Small intestine (tissue), 7 donors: ENCODE measurements at regions not wholly inside any gene's neighbourhood (a gene's known extent, or its start where the extent isn't known, plus 50 kb on each side); places are given as distances from the start of the nearest gene placed in this dataset.
"Not testable (repeated sequence)": the region's sequence is repeated elsewhere in the genome, so short reads cannot be mapped to it uniquely, and the experiment has no call there.

ENCODE experiments used
- DNase-seq, 2 donors: peaks; one replicate each; pipeline versions ENCODE4 v3.0.0 to v3.0.0-alpha.2; 2013
- FAIRE-seq: peaks from 2 replicates; lab custom pipeline; 2012; peaks lifted over from hg19 to GRCh38; lab: Jason Lieb, UNC
- H3K27ac ChIP-seq, 3 donors: one replicate each; pipeline ENCODE4 v1.5.1; 2013; ENCODE audit warnings: low read length in 2 of 3, mild to moderate bottlenecking in 2 of 3, control low read depth in 1 of 3, inconsistent platforms in 1 of 3, low read depth in 1 of 3, moderate library complexity in 1 of 3
- H3K27me3 ChIP-seq, 3 donors: one replicate each; pipeline ENCODE4 v1.6.1; 2013; ENCODE audit warnings: low read length in 3 of 3, inconsistent platforms in 1 of 3; ENCODE audit not compliant: control insufficient read depth in 3 of 3, insufficient read depth in 3 of 3
- H3K36me3 ChIP-seq, 3 donors: one replicate each; pipeline ENCODE4 v1.6.1; 2013; ENCODE audit warnings: low read length in 3 of 3, inconsistent platforms in 1 of 3, low read depth in 1 of 3, mild to moderate bottlenecking in 1 of 3, moderate library complexity in 1 of 3; ENCODE audit not compliant: control insufficient read depth in 3 of 3, insufficient read depth in 2 of 3
- H3K4me1 ChIP-seq, 3 donors: one replicate each; pipeline ENCODE4 v1.6.1; 2013; ENCODE audit warnings: low read length in 2 of 3, inconsistent platforms in 1 of 3, low read depth in 1 of 3, mild to moderate bottlenecking in 1 of 3, moderate library complexity in 1 of 3; ENCODE audit not compliant: control insufficient read depth in 3 of 3, insufficient read depth in 2 of 3
- H3K4me3 ChIP-seq, 3 donors: one replicate each; pipeline ENCODE4 v1.5.1; 2013; ENCODE audit warnings: low read length in 3 of 3, control low read depth in 1 of 3, inconsistent platforms in 1 of 3, low read depth in 1 of 3, mild to moderate bottlenecking in 1 of 3, moderate library complexity in 1 of 3
- H3K9me3 ChIP-seq, 2 donors: one replicate each; pipeline ENCODE4 v1.6.1; 2013; ENCODE audit warnings: low read depth in 1 of 2, low read length in 1 of 2; ENCODE audit not compliant: control insufficient read depth in 2 of 2, insufficient read depth in 1 of 2
- WGBS, 3 donors: extraction: QIAGEN DNeasy Blood & Tissue Kit; methylation state at CpG; one replicate each; pipeline ENCODE4 v1.1.7; 2013; 5-methylcytosine and 5-hydroxymethylcytosine counted together
- donor health status: healthy with polysubstance abuse.
- donor health status: control.
- donor health status: control.
- donor health status: Bipolar disorder and iron deficiency.
- donor health status: healthy.

- no peaks in the 10 kb centered on the region for H3K4me1 ChIP-seq
- H3K27me3 ChIP-seq, result no peaks in the 10 kb centered on the region
- FAIRE-seq (no peak), DNase-seq (no peak)
- H3K36me3 ChIP-seq, result no peaks in the 10 kb centered on the region
- H3K4me3 ChIP-seq, result no peak overlapping the region
- H3K27ac ChIP-seq, result no peak overlapping the region
- H3K9me3 ChIP-seq, result peaks cover 0 to 2% of the 10 kb centered on the region in 2 donors
These were observed 82.3 kb downstream of the MAGEE1 start for GRCh38 chrX:76509775-76510174.

GRCh38 chrX:76517544-76517943 is 90.0 kb downstream of the MAGEE1 start:
- no peaks in the 10 kb centered on the region for H3K4me1 ChIP-seq
- WGBS, 3 donors, result 32 to 54% (median 35%) methylated on average over 4 of the region's 4 CpGs
- no peak for FAIRE-seq

GRCh38 chrX:76520273-76521054 is 93.0 kb downstream of the MAGEE1 start:
- Histone ChIP-seq H3K27ac (no peak overlapping the region), H3K27me3 (no peaks in the 10 kb centered on the region), H3K4me3 (no peak overlapping the region), H3K9me3 (peaks cover 0 to 11% of the 10 kb centered on the region in 2 donors), H3K36me3 (no peaks in the 10 kb centered on the region), H3K4me1 (no peaks in the 10 kb centered on the region)
- WGBS, 3 donors, result 83 to 92% (median 86%) methylated on average over 20 to 23 of the region's 23 CpGs
- no peak for DNase-seq
- no peak for FAIRE-seq

More at GRCh38 chrX:76517544-76517943, 90.0 kb downstream of the MAGEE1 start:
- no peak for DNase-seq
- Histone ChIP-seq H3K27me3 (no peaks in the 10 kb centered on the region), H3K4me3 (no peak overlapping the region), H3K27ac (no peak overlapping the region), H3K36me3 (no peaks in the 10 kb centered on the region), H3K9me3 (peaks cover 0 to 11% of the 10 kb centered on the region in 2 donors)

GRCh38 chrX:76535675-76536074 is 108.2 kb downstream of the MAGEE1 start:
- WGBS, 3 donors, result 69 to 90% (median 90%) methylated on average over 2 of the region's 2 CpGs
- not testable (repeated sequence) for H3K27me3 ChIP-seq, FAIRE-seq

GRCh38 chrX:76538860-76539259 is 111.3 kb downstream of the MAGEE1 start:
- H3K9me3 ChIP-seq, result no peaks in the 10 kb centered on the region
- no peaks in the 10 kb centered on the region for H3K27me3 ChIP-seq
- no peaks in the 10 kb centered on the region for H3K36me3 ChIP-seq
- no peak overlapping the region for H3K4me3 ChIP-seq
- no peaks in the 10 kb centered on the region for H3K4me1 ChIP-seq
- 14 to 39% (median 38%) methylated on average over 2 of the region's 2 CpGs for WGBS, 3 donors
- DNase-seq (no peak), FAIRE-seq (no peak)
- no peak overlapping the region for H3K27ac ChIP-seq

More at GRCh38 chrX:76535675-76536074, 108.2 kb downstream of the MAGEE1 start:
- H3K36me3 ChIP-seq, H3K9me3 ChIP-seq, H3K4me1 ChIP-seq, H3K4me3 ChIP-seq, DNase-seq, H3K27ac ChIP-seq: not testable (repeated sequence)

GRCh38 chrX:76543381-76543780 is 115.9 kb downstream of the MAGEE1 start:
- DNase-seq, result not testable (repeated sequence)

DNA sequence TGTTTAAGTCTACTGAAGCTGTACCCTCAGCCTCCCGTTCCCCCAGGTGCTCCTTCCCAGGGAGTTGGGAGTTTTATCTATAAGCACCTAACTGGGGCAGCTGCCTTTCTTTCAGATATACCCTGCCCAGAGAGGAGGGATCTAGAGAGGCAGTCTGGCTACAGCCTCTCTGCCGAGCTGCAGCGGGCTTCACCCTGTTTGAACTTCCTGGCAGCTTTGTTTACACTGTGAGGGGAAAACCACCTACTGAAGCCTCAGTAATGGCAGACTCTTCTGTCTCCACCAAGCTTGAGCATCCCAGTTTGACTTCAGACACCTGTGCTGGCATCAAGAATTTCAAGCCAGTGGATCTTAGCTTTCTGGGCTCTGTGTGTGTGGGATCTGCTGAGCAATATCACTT is 122.5 kb downstream of the MAGEE1 start:
- DNase-seq (no peak), FAIRE-seq (no peak)
- no peaks in the 10 kb centered on the region for H3K36me3 ChIP-seq
- WGBS, 3 donors, result 71 to 78% (median 72%) methylated on average over 3 of the region's 3 CpGs
- no peak overlapping the region for H3K27ac ChIP-seq
- no peaks in the 10 kb centered on the region for H3K27me3 ChIP-seq
- H3K4me1 ChIP-seq, result no peaks in the 10 kb centered on the region
- H3K4me3 ChIP-seq, result no peak overlapping the region
- H3K9me3 ChIP-seq, result peaks cover 0 to 13% of the 10 kb centered on the region in 2 donors

More at GRCh38 chrX:76543381-76543780, 115.9 kb downstream of the MAGEE1 start:
- FAIRE-seq, H3K4me1 ChIP-seq, H3K27ac ChIP-seq, H3K36me3 ChIP-seq, H3K4me3 ChIP-seq, H3K9me3 ChIP-seq, H3K27me3 ChIP-seq: not testable (repeated sequence)

- no peaks in the 10 kb centered on the region for H3K4me1 ChIP-seq
- no peak overlapping the region for H3K4me3 ChIP-seq
- WGBS, 3 donors, result 70 to 74% (median 72%) methylated on average over 2 of the region's 2 CpGs
- H3K27ac ChIP-seq, result no peak overlapping the region
- H3K27me3 ChIP-seq, result no peaks in the 10 kb centered on the region
- FAIRE-seq (no peak), DNase-seq (no peak)
- peaks cover 0 to 24% of the 10 kb centered on the region in 2 donors for H3K9me3 ChIP-seq
- H3K36me3 ChIP-seq, result no peaks in the 10 kb centered on the region
These were observed 127.8 kb downstream of the MAGEE1 start for GRCh38 chrX:76555269-76555668.
